ENCODE measurements at regions not wholly inside any gene's neighbourhood (a gene's known extent, or its start where the extent isn't known, plus 50 kb on each side); places are given as distances from the start of the nearest gene placed in this dataset.

DNA sequence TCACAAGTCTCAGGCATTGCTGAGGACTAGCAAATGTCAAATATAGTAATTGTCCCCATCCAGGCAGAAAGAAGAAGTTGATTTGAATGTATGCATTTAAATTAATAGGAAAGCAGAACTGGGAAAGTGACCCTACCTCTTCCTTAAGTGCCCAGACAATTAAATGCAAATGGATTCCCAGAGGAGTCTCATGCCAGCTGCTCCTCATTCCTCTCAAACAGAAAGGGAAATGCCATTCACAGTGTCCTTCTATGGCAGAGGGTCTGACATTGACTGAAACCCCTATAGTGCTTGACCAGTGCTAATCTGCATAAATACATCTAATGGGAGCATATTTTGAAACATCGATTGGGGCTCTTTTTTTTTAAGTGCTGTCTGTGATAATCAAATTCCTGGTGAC is 292.4 kb upstream of the SEL1L start:
- Histone ChIP-seq H3K27me3 (ENCODE audit: insufficient read depth, low read depth) (no peaks in the 10 kb centered on the region), H2AFZ (ENCODE audit: low read depth) (no peak overlapping the region), H3K79me2 (ENCODE audit: insufficient read depth, low read depth) (no peaks in the 10 kb centered on the region), H3K27ac (no peak overlapping the region), H3K9ac (no peak overlapping the region), H3K36me3 (ENCODE audit: insufficient read depth) (no peaks in the 10 kb centered on the region), H4K20me1 (ENCODE audit: insufficient read depth) (no peaks in the 10 kb centered on the region), H3K4me2 (no peak overlapping the region), H3K4me1 (ENCODE audit: low read depth, poor library complexity, severe bottlenecking) (no peaks in the 10 kb centered on the region), H3K4me3 (IDR thresholded peaks at IDR 0.05; ENCODE audit: insufficient read depth, low read depth, low read length) (no peak overlapping the region)
- TF ChIP-seq, protein P1, sequence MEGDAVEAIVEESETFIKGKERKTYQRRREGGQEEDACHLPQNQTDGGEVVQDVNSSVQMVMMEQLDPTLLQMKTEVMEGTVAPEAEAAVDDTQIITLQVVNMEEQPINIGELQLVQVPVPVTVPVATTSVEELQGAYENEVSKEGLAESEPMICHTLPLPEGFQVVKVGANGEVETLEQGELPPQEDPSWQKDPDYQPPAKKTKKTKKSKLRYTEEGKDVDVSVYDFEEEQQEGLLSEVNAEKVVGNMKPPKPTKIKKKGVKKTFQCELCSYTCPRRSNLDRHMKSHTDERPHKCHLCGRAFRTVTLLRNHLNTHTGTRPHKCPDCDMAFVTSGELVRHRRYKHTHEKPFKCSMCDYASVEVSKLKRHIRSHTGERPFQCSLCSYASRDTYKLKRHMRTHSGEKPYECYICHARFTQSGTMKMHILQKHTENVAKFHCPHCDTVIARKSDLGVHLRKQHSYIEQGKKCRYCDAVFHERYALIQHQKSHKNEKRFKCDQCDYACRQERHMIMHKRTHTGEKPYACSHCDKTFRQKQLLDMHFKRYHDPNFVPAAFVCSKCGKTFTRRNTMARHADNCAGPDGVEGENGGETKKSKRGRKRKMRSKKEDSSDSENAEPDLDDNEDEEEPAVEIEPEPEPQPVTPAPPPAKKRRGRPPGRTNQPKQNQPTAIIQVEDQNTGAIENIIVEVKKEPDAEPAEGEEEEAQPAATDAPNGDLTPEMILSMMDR (conservative IDR thresholded peaks at IDR 0.05; ENCODE audit: low read depth, low read length) = no peak

DNA sequence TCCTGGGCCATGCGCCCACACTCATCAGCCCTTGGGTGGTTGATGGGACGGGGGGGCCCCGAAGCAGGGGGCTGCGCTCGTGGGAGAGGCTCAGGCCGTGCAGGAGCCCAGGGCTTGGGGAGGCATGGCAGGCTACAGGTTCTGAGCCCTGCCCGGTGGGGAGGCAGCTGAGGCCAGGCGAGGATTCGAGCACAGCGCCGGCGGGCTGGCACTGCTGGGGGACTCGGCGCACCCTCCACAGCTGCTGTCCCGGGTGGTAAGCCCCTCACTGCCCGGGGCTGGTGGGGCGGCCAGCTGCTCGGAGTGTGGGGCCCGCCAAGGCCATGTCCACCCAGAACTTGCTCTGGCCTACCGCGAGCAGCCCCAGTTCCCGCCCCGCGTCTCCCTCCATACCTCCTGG is 295.8 kb upstream of the SEL1L start:
- no peaks in the 10 kb centered on the region for H4K20me1 ChIP-seq (ENCODE audit: insufficient read depth)
- no peaks in the 10 kb centered on the region for H3K27me3 ChIP-seq (ENCODE audit: insufficient read depth, low read depth)
- no peak overlapping the region for H3K27ac ChIP-seq
- no peak overlapping the region for H3K9ac ChIP-seq
- no peaks in the 10 kb centered on the region for H3K36me3 ChIP-seq (ENCODE audit: insufficient read depth)
- TF ChIP-seq, protein P1 (conservative IDR thresholded peaks at IDR 0.05; ENCODE audit: low read depth, low read length) = no peak
- H2AFZ ChIP-seq (ENCODE audit: low read depth) = no peak overlapping the region
- no peaks in the 10 kb centered on the region for H3K79me2 ChIP-seq (ENCODE audit: insufficient read depth, low read depth)
- H3K4me3 ChIP-seq (IDR thresholded peaks at IDR 0.05; ENCODE audit: insufficient read depth, low read depth, low read length) = no peak overlapping the region
- no peaks in the 10 kb centered on the region for H3K4me1 ChIP-seq (ENCODE audit: low read depth, poor library complexity, severe bottlenecking)
- no peak overlapping the region for H3K4me2 ChIP-seq

DNA sequence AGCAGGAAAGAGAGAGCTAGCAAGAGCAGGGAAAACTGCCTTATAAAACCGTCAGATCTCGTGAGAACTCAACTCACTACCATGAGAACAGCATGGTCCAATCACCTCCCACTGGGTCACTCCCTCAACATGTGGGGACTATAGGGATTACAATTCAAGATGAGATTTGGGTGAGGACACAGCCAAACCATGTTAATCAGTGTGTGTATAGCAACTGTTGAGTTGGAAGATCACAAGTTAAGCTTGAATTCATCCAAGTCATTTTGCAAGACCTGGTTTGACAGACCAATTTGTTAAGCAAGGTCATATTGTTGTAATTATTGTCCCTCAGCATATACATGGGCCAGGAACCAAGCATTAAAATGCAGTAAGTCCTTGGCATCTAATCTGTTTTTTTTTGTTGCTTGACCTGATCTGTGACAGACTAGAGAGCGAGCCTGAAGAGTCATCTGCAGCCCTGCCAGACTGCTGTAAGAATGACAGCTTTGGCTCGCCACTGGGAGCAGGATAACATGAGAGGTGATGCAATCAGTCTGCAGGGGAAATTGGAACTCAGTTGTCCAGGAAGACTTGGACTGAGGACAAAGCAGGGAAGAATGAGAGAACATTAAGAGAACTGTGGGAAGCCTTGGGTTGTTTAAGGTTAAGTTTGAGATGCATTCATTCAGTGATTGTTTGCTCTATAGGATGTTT is 297.6 kb upstream of the SEL1L start:
- Histone ChIP-seq H3K27ac (no peak overlapping the region), H3K4me2 (no peak overlapping the region), H2AFZ (ENCODE audit: low read depth) (no peak overlapping the region), H3K36me3 (ENCODE audit: insufficient read depth) (no peaks in the 10 kb centered on the region), H3K27me3 (ENCODE audit: insufficient read depth, low read depth) (no peaks in the 10 kb centered on the region), H4K20me1 (ENCODE audit: insufficient read depth) (no peaks in the 10 kb centered on the region), H3K4me1 (ENCODE audit: low read depth, poor library complexity, severe bottlenecking) (no peaks in the 10 kb centered on the region), H3K4me3 (IDR thresholded peaks at IDR 0.05; ENCODE audit: insufficient read depth, low read depth, low read length) (no peak overlapping the region), H3K9ac (no peak overlapping the region), H3K79me2 (ENCODE audit: insufficient read depth, low read depth) (no peaks in the 10 kb centered on the region)
- TF ChIP-seq, protein P1 (conservative IDR thresholded peaks at IDR 0.05; ENCODE audit: low read depth, low read length) = no peak

DNA sequence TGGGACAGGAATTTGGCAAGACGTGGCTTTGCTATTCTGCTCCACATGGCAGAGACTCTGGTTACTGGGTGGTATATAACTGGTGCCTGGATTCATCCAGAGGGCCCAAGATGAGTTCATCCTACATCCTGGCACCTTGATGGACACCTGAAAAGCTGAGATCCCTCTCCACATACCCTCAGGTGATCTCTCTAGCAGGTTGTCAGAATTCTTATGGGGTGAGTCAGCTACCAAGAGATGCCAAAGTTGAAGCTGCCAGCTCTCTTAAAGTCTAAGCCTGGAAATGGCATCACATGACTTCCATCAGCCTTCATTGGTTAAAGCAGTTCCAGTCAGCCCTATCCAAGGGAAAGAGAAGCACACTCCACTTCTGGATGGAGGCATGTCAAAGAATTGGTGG is 300.7 kb upstream of the SEL1L start:
- no peaks in the 10 kb centered on the region for H3K4me1 ChIP-seq (ENCODE audit: low read depth, poor library complexity, severe bottlenecking)
- no peak overlapping the region for H3K9ac ChIP-seq
- no peaks in the 10 kb centered on the region for H3K27me3 ChIP-seq (ENCODE audit: insufficient read depth, low read depth)
- H3K36me3 ChIP-seq (ENCODE audit: insufficient read depth) = no peaks in the 10 kb centered on the region
- no peaks in the 10 kb centered on the region for H4K20me1 ChIP-seq (ENCODE audit: insufficient read depth)
- H2AFZ ChIP-seq (ENCODE audit: low read depth) = no peak overlapping the region
- no peaks in the 10 kb centered on the region for H3K79me2 ChIP-seq (ENCODE audit: insufficient read depth, low read depth)
- no peak overlapping the region for H3K4me2 ChIP-seq
- H3K27ac ChIP-seq = no peak overlapping the region
- TF ChIP-seq, protein P1 (conservative IDR thresholded peaks at IDR 0.05; ENCODE audit: low read depth, low read length) = no peak
- no peak overlapping the region for H3K4me3 ChIP-seq (IDR thresholded peaks at IDR 0.05; ENCODE audit: insufficient read depth, low read depth, low read length)
